CD4-positive, alpha-beta T cell treated with Interleukin-17A for 1 hour (primary cell): ENCODE measurements at regions not wholly inside any gene's neighbourhood (a gene's known extent, or its start where the extent isn't known, plus 50 kb on each side); places are given as distances from the start of the nearest gene placed in this dataset.
A peak's percentile ranks its signal among the peaks of the same experiment; 100 is the strongest.

Source experiments
- DNase-seq: peaks from one replicate; pipeline ENCODE4 v3.0.0-alpha.2; 2020

DNA sequence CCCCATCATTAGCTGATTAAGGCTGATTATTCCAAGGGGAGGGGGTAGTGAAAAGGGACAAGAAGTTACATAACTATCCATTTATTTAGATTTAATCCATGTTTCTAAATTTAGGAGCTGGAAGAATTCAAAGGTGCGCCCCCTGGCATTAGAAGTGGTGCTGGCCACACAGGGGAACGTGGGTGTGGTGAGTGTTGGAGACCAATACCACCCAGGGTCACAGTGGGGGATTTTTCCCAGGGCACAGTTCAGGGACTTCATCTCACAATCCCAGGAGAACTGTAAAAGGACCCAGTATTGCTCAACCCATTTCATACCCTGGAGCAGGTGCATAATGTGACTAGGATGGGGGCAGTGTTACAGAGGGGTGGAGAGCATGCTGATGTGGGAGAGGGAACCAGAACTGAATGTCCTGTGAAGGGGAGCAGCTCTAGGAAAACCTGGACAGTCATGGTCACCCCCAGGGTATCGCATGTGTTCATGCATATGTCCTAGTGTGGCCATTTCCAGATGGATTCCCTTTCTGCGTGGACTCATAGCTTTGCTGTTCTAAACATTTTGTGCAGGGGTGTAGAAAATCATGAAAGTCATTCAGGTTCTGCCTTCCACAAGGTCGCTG lies 110.3 kb downstream of the LSM3 start:
- DNase-seq = no peak

DNA sequence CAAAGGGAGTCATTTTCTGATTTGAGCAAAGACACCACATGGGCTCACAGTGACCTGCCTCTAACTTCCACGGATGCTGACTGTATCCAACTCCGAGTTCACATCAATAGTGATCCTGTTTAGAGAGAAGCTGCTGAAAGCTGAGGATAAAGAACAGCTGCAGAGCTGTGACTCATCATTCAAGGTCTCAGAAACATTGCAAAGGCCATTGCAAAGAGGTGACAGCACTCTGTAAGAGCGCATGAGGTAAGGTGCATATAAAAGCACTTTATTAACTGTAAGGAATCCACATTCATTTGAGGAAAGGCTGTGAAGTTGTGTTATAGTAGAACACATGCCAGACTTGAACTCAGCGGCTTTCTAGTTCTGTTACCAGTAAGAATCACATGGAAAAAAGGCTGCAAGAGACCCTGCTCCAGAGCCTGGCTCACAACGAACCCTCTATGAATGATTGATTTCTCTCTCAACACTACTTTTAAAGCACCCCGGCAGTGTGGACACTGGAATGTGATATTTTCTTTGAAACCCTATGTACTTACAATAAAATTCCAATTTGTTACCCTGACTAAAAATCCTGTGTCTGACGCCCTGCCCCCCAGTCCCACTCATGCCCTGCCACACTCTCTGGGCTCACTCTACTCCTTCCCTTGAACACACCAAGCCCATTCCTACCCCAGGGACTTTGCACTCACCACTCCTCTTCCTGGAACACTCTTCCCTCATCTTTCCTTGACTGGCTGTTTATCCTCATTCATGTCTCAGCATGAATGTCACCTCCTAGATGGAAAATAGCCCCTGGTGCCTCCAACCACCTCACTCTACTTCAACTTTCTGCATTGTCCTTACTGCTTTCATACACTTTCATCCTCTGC lies 111.2 kb downstream of the LSM3 start:
- no peak for DNase-seq

DNA sequence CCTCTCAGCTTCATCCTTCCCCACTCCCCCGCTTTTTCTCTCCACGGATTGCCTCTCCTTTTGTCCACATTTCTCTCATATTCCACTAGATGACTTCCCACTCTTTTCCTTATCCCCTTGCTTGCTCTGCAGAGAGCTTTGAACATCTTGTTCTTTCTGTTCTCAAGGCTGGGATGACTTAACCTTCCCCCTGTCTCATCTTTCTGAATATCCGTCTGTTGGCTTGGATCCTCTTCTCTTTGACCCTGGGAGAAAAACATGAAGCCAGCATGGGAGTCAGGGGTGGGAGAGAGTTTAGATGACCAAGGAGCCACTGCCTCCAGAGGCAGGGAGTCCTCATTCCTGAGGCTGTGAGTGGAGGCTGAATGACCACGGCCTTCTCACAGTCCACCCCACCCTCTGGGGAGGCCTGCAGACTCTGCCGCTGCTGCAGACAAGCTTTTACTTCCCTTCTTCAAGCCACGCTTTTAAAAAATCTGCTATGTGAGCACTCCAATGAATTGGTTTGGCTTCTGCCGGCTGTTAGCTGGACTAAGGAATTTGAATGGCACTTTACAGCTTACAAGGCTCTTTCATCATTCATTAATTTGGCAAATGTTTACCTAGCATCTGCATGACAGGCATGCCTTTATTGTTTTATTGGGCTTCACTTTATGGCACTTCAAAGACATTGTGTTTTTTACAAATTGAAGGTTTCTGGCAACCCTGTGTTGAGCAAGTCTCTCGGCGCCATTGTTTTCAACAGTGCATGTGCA lies 111.6 kb upstream of the SLC6A6 start:
- DNase-seq = no peak

DNA sequence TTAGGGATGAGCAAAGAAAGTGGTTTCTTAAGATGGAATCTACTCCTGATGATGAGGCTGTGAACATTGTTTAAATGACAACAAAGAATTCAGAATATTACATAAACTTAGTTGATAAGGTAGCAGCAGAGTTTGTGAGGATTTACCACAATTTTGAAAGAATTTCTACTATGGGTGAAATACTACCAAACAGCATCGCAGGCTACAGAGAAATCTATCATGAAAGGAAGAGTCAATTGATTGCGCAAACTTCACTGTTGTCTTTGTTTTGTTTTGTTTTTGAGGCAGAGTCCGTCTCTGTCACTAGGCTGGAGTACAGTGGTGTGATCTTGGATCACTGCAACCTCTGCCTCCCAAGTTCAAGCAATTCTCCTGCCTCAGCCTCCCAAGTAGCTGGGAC lies 107.4 kb upstream of the SLC6A6 start:
- no peak for DNase-seq

DNA sequence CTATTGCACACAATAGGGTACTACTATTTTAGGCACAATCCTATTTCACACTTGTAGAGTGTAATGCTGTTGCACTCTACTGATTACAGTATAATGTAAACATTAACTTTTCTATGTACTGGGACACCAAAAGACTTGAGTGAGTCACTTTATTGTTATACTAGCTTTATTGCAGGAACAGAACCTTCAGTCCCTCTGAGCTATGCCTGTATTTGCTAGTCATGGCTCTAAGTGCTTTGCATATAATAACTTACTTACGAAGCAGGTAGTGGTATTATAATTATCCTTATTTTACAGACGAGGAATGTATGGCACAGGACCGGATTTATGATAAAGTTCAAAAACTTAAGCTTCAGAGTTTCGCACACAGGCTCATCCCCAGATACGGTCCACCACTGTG lies 106.6 kb upstream of the SLC6A6 start:
- DNase-seq = no peak

DNA sequence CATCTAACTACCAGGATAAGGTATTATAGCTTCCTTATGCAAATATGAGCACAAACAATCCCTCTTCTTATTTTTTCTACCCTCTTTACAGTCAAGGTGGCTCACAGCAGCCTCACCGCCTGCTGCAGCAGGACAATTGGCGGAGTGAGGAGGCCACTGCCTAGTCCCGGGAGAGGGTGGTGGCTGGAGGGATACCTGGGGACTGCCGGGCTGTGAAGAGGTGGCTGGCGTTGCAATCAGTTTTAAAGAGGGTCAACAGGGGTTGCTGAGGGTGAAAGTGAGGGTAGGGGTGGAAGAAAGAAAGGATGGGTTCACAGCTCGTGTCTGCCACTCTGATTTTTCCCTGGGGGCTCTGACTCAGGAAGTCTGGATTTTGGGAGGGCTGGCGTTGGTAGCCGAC lies 105.1 kb upstream of the SLC6A6 start:
- no peak for DNase-seq

DNA sequence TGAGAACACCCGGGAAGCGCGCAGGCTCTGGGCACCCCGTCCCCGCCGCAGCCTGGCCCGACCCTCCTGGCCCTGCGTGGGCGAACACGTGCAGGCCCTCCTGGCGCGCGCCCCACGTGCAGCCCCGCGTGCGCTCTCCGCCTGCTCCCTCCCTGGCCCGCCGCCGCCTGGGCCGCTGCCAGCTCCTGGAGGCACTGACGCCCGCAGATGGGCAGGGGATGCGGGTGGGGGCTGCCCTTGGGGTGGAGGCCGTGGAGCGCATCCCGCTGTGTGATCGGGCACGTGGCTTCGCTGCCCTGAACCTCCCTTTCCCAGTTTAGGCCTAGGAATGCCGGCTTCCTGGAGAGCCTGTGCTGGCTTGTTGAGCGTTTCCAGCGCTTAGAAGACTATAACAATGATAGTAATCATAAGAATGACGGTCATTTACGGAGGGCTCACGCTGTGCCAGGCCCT lies 104.6 kb upstream of the SLC6A6 start:
- DNase-seq = no peak

DNA sequence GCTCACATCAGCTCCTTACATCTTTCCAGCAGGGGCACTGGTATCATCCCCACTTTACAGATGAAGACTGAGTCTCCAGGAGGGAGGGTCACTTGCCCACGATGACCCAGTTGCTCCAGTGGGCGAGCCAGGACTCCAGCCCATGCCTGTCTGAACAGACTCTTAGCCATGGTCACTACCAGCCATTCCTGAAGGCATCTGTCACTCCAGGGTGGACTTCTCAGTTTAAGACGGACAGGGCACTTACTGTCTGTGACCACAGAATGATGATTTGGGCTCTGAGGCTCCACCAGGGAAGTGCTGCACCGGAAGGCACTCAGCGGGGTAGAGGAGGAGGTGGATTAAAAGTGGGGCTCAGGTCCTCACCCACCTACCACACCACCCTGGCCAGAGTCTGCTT lies 104.0 kb upstream of the SLC6A6 start:
- no peak for DNase-seq

DNA sequence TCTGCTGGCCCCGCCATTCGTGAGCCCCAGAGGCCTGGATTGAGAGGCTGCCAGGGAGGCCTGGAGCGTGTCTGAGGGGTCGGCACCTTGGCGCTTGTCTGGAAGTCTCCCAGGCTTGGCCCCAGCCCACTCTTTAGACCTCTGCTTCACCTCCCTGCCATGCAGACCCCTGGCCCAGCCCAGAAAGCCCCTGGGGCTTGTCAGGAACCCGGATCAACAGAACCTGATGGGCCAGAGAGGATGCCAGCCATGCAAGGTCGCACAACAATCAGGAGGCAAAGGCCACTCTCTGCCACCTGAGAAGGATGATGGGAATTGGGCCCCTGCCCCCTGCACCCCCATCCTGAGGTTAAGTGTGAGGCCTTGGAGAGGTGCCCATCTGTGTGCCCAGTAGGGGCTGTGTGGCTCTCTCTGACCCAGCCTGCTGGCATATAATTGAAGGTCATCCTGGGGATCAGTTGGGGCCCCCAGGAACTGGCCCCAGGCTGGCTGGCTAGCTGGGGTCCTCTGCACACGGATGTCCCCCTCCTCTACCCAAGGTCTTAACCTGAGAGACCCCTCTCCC lies 103.3 kb upstream of the SLC6A6 start:
- no peak for DNase-seq

DNA sequence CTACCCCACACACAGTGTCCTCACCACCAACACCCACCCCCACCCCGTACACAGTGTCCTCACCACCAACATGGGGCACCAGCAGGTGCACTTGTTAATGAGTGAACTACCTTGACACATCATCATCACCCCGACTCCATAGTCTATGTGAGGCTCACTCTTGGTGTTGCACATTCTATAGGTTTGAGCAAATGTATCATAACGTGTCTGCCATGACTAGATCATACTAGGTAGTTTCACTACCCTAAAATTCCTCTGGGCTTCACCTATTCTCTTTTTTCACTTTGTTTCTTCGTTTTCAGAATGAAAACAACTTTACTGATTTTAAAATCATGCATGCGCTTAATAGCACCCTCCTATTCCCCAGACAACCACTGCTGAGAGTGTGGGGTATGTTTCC lies 102.6 kb upstream of the SLC6A6 start:
- DNase-seq = no peak

DNA sequence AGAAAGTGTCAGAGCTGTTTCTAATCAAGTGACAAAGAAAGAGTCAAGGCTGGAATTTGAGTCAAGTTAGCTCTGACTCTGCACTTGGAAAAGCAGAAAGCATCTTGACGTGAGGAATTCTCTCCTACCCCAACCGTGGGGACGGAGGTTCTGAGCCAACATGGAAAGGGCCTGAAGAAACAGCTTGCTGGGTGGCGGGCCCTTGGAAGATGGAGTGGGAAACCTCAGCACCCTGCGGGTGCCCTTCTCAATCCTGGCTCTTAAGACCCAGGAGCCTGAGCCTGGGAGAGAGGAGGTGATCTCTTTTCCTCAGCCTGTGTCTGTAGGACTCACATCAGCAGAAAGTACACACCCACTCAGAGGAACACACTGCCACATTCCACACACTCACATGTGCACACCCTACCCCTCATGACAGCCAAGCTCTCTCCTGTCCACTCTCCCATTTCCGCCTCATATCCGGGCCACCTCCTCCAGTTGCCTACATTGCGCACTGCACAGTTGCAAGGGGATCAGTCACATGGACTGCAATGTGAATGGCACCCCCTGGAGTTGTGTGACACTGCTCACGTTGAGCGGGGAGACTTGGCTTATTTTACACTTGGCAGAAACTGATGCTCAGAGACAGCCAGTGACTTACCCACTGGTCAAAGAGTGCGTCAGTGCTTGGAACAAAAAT lies 101.5 kb upstream of the SLC6A6 start:
- DNase-seq = no peak

DNA sequence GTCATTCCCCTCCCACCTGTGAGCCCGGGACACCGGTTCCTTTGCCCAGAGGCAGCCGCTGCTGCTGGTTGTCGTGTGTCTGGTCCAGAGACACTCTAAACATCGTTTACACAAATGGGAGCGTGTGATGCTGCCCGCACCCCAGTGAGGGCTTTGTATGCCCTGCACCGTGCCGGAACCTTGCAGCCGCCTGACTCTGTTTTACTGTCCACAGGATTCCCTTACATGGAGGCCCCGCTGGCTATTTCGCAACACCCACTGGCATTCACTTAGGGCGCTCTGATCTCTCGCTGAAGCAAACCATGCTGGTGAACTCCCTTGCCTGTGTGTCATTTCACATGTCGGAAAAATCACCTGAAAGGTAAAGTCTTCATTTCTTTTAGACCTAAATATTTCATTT lies 100.8 kb upstream of the SLC6A6 start:
- no peak for DNase-seq

DNA sequence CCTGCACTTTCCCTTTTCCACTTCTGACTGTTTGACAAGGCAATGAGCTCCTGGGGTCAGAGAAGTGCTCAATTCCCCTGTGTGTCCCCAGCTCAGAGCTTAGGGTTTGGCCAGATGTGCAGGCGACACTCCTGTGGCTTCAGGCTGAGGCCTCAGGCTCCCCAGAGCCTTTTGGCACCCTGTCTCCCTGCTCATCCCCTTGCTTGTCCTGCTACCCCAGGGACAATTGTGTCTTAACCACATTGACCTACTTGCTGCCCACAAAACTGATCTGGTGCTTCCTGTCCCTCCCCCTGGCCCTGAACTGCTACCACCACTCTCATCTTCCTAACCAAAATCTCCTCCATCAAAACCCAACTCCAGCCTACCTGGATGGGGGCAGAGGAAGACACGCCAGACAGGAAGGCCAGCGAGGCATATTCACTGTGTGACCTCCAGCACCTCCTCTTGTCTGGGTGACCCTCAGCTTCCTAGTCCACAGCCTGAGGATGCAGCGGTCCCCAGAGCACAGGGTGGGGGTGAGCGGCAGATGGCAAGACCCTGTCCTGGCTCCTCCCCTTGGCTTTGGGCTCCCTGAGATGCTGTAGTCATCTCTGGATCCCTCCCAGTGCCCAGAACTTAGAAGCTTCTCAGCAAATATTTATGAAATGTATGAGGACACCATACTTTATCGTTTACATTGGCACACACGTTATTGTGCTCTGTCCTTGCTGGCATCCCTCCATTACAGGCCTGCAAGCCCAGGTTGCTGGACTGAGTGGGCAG lies 98.9 kb upstream of the SLC6A6 start:
- peak; percentile 13 for DNase-seq

DNA sequence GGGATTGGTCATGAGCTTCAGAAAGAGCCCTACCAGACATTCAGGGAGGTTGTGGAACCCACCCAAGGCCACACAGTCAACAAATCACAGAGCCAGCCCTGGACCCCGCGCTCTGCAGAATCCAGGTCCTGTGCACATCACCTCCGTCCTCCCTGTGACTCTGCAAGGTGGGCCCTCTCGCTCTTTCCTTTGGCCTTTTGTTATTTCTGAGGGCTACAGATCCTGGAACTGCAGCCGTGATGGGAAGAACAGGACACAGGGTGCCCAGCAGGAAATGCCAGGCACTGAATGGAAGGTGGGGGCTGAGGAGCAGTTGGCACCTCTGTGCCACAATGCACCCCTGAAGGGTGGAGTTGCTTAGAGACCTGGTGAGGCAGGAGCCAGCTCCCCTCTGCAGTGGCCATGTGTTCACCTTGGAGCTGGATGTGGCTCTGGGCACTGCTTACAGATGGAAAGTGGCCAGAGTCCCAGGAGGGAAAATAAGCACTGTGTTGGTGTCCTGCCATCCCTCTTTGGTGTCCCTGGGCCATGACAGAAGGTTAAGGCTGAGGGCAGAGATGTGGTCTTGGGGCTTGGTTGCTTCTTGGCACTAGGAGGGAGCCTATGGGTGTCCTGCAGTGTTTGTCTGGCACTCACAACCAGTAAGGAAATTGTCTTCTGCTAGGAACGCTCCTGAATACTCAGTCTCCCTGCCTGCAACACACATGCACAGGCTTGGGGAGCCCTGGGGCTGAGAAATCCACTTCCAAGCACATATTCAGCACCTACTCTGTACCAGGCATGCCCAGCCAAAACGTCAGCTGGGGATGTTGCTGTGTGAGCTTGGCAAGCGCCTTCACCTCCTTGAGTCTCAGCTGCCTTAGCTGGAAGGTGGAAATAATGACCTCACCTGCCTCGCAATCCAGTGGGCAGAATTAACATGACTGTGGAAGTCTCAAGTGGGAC lies 98.0 kb upstream of the SLC6A6 start:
- no peak for DNase-seq

DNA sequence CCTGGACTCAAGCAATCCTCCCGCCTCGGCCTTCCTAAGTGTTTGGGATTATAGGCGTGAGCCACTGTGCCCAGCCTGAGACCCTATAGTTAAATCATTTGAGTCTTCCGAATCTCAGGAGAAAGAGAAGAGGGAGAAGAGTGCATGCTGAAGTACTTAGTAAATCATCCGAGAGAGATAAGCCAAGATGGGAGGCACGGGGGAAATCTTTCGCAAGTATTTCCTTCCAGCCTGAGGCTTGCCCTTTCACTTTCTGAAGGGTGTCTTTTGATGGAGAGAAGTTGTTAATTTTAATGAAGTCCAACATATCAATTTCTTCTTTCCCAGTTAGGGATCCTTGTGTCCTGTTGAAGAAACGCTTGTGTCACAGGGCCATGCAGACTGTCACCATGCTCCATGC lies 97.1 kb upstream of the SLC6A6 start:
- DNase-seq = no peak

DNA sequence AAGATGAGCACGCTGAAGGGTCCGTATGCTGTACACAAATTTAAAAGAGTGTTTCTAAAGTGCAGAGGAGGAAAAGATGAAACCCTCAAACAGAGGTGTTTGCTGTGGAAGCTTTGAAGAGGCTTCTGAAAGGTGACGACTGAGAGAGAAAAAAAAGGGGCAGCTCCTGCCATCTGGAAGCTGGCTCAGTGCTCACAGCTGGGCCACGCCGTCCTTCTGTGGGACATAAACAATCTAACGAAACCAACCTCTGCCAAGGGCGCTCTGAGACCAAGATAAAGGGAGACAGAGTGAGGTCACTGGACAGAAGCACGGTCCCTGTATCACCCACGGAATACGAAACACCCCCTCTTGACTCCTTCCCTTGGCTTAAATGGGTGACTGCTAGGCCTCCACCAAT lies 96.3 kb upstream of the SLC6A6 start:
- DNase-seq = no peak

DNA sequence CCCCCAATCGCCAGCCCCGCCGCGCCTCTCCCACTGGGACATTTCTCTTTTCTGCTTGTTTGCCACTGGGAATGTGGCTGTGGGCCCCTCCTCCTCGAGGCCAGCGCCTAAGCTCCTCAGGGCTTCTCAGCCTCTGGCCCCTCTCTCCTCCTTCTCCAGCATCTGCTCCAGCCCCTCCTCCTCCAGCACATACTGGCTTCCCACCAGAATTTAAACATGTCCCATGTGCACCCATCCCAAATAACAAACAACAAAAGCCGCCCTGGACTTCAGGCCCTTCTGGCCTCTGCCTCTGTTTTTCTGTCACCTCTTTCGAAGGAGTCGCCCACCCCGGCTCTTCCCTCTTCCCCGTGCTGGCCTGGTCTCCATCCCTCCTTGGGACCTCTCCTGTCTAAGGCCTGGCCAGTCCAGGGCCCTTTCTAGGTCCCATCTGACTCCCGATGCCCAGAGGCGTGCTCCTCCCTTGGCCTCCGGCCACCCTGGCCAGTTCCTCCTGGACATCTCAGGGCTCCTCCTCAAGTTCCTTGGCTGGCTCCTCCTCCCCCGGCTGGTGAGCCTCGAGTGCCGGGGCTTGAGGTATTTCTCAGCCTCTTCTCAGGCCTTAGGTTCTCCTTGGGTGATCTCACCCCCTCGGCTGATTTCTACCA lies 94.6 kb upstream of the SLC6A6 start:
- no peak for DNase-seq

DNA sequence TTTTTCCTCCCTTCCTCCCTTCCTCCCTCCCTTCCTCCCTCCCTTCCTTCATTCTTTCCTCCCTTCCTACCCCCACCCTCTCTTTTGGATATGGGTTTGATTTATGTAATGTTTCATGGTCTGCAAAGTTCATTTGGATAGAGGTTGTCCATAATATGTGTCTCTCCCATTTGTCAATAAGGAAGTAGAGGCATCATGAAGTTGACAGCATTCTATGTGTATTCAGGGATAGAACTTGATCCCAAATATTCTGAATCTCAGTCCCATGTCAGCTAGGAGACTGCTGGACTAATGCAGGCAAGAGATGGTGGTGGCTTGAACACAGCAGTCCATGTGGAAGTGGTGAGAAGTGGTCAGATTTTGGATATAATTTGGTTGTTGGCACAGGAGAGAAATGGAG lies 90.7 kb upstream of the SLC6A6 start:
- no peak for DNase-seq

DNA sequence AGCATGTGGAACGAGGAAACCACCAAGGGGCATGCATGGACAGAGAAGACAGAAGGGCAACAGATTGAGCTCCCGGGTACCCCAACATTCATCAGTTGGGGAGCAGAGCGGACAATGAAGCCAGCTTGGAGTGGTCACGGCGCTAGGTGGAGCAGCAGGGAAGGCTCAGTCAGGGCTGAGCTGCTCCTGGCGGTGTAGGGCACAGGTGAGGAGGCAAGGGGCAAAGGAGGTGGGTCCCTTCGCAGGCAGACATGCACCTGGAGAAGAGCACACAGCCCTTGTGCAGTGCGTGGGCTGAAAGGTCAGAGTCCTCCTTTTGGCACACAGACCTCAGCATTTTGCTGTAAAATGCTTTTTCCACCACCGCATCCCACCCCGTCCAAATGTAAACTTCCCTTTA lies 90.0 kb upstream of the SLC6A6 start:
- DNase-seq = no peak

DNA sequence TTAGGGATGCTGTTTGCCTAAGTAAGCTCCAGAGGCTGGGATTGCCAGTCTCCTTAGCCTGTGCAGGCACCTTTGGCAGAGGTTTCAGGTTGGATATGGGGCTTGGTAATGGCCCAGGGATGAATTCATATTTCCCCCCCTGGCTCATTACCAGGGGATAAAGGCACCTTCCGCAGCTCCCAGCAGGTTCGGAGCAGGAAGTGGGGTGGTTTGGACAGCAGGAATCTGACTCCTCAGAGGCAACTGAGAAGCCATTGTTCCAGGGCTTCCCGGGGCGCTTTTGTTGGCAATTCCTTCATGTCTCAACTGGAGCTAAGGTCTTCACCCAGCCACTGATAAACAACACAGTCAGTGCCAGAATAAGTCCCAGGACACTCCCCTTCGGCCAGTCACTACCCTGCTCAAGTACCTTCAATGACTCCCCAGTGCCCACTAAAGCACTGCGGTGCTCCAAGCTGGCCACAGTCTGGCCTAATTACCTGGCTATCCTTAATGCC lies 85.3 kb upstream of the SLC6A6 start:
- no peak for DNase-seq
